ENCODE measurements at regions not wholly inside any gene's neighbourhood (a gene's known extent, or its start where the extent isn't known, plus 50 kb on each side); places are given as distances from the start of the nearest gene placed in this dataset.

DNA sequence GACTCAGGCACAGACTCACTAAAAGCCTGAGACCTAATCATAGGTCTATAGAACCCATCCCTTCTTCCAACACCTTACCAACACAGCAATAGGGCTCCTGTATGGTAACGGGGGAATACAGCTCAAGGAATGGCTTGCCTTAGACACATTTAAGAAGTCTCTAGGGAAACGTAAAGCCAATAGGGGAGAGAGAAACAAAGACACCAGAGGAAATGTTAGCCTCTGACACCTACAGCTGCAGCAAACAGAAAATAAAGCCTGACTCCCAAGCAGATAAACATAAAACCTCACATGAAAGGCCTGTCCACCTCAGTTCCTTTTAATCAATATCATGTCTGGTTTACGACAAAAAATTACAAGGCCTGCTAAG lies 51.1 kb upstream of the NCOA1 start:
- WGBS (ENCODE audit: insufficient coverage, insufficient read length): no CpG with 5 or more reads among the region's 3 CpGs
- H3K36me3 ChIP-seq (ENCODE audit: control insufficient read depth, insufficient read depth, low read length): no peaks in the 10 kb centered on the region
- H3K4me3 ChIP-seq (ENCODE audit: low read length): no peak overlapping the region
- H3K27ac ChIP-seq (ENCODE audit: low read length): no peak overlapping the region
- no peaks in the 10 kb centered on the region for H3K4me1 ChIP-seq (ENCODE audit: control insufficient read depth, insufficient read depth, low read length)
- no peaks in the 10 kb centered on the region for H3K27me3 ChIP-seq (ENCODE audit: control insufficient read depth, insufficient read depth, low read length)
- no peak for DNase-seq (ENCODE audit: low read depth, low spot score)
- H3K9me3 ChIP-seq (ENCODE audit: control insufficient read depth, insufficient read depth, low read length): no peaks in the 10 kb centered on the region

GRCh38 chr2:24439280-24439970 lies 51.6 kb upstream of the NCOA1 start:
- no CpG with 5 or more reads among the region's 4 CpGs for WGBS (ENCODE audit: insufficient coverage, insufficient read length)
- Histone ChIP-seq H3K4me1 (ENCODE audit: control insufficient read depth, insufficient read depth, low read length) (no peaks in the 10 kb centered on the region), H3K9me3 (ENCODE audit: control insufficient read depth, insufficient read depth, low read length) (no peaks in the 10 kb centered on the region), H3K36me3 (ENCODE audit: control insufficient read depth, insufficient read depth, low read length) (no peaks in the 10 kb centered on the region), H3K4me3 (ENCODE audit: low read length) (no peak overlapping the region), H3K27ac (ENCODE audit: low read length) (no peak overlapping the region), H3K27me3 (ENCODE audit: control insufficient read depth, insufficient read depth, low read length) (no peaks in the 10 kb centered on the region)
- DNase-seq (ENCODE audit: low read depth, low spot score): no peak

- no peak for DNase-seq (ENCODE audit: low read depth, low spot score)
Measured at GRCh38 chr2:24438106-24438505, 52.9 kb upstream of the NCOA1 start.

DNA sequence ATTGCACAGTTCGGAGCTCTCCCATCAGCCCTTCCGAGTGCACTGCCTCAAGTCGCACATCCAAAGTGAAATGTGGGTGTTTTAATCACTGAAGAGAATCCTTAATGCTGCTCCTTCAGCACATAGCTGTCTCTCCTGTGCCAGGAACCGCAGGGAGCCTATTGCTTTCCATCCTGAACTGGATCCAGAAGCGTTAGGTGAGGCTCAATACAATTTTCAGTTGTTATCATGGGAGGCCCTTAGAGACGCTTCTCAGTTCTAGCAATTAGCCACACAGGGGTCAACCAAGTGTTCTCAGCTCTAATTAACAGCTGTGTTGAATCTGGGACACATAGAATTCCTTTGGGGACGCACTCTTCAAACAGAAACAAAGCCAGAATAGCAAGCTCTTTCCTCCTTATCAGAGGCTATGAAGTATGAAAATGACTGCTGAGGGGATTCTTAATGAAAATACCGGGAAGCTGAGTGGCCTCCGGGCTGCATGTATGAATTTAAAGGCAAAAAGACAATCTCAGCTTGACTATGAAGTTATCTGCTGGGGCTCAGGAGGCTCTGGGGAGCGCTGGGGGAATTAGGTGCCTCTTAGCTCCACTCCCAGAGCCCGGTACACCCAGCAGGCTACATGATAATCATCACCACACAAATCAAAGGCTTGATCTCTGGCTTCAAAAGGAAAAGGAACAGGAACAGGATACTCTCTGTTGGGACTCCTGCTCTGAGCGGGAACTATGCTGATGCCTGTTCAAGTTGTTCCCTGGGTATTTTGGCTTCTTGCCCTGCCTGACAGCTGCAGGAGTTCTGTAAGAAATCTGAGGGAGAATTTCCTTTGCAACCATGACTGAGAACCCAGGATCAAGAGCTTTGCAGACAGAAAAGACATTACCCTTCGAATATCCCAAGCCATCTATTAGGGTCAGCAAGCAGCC lies 55.4 kb upstream of the NCOA1 start:
- Histone ChIP-seq H3K27ac (ENCODE audit: low read length) (no peak overlapping the region), H3K9me3 (ENCODE audit: control insufficient read depth, insufficient read depth, low read length) (no peaks in the 10 kb centered on the region), H3K27me3 (ENCODE audit: control insufficient read depth, insufficient read depth, low read length) (no peaks in the 10 kb centered on the region), H3K4me1 (ENCODE audit: control insufficient read depth, insufficient read depth, low read length) (no peaks in the 10 kb centered on the region), H3K4me3 (ENCODE audit: low read length) (no peak overlapping the region), H3K36me3 (ENCODE audit: control insufficient read depth, insufficient read depth, low read length) (no peaks in the 10 kb centered on the region)
- no peak for DNase-seq (ENCODE audit: low read depth, low spot score)
- WGBS (ENCODE audit: insufficient coverage, insufficient read length): no CpG with 5 or more reads among the region's 13 CpGs

More at GRCh38 chr2:24438106-24438505, 52.9 kb upstream of the NCOA1 start:
- Histone ChIP-seq H3K9me3 (ENCODE audit: control insufficient read depth, insufficient read depth, low read length) (no peaks in the 10 kb centered on the region), H3K27me3 (ENCODE audit: control insufficient read depth, insufficient read depth, low read length) (no peaks in the 10 kb centered on the region), H3K4me3 (ENCODE audit: low read length) (no peak overlapping the region), H3K4me1 (ENCODE audit: control insufficient read depth, insufficient read depth, low read length) (no peaks in the 10 kb centered on the region), H3K27ac (ENCODE audit: low read length) (no peak overlapping the region), H3K36me3 (ENCODE audit: control insufficient read depth, insufficient read depth, low read length) (no peaks in the 10 kb centered on the region)

- Histone ChIP-seq H3K4me3 (ENCODE audit: low read length) (no peak overlapping the region), H3K4me1 (ENCODE audit: control insufficient read depth, insufficient read depth, low read length) (no peaks in the 10 kb centered on the region), H3K9me3 (ENCODE audit: control insufficient read depth, insufficient read depth, low read length) (no peaks in the 10 kb centered on the region), H3K27me3 (ENCODE audit: control insufficient read depth, insufficient read depth, low read length) (no peaks in the 10 kb centered on the region), H3K36me3 (ENCODE audit: control insufficient read depth, insufficient read depth, low read length) (no peaks in the 10 kb centered on the region), H3K27ac (ENCODE audit: low read length) (no peak overlapping the region)
- WGBS (ENCODE audit: insufficient coverage, insufficient read length): no CpG with 5 or more reads among the region's 1 CpG
- no peak for DNase-seq (ENCODE audit: low read depth, low spot score)
Measured at GRCh38 chr2:24434541-24434940, 56.5 kb upstream of the NCOA1 start.

DNA sequence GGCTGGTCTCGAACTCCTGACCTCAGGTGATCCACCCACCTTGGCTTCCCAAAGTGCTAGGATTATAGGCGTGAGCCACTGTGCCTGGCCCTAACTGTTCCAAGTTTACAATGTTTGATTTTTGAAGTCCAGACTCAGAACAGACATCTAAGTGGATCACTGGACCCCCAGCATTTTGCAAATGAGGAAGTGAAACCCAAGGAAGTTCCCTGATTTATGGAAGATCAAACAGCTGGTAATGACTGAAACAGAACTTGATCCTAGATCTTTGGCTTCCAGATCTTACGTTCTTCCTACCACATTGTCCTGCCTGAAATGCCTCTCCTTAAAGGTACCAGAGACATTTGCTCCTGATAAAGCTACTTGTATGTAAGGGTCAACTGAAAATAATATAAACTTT lies 58.3 kb upstream of the NCOA1 start:
- Histone ChIP-seq H3K9me3 (ENCODE audit: control insufficient read depth, insufficient read depth, low read length) (no peaks in the 10 kb centered on the region), H3K27me3 (ENCODE audit: control insufficient read depth, insufficient read depth, low read length) (no peaks in the 10 kb centered on the region), H3K4me1 (ENCODE audit: control insufficient read depth, insufficient read depth, low read length) (no peaks in the 10 kb centered on the region), H3K36me3 (ENCODE audit: control insufficient read depth, insufficient read depth, low read length) (no peaks in the 10 kb centered on the region), H3K4me3 (ENCODE audit: low read length) (no peak overlapping the region), H3K27ac (ENCODE audit: low read length) (no peak overlapping the region)
- no CpG with 5 or more reads among the region's 3 CpGs for WGBS (ENCODE audit: insufficient coverage, insufficient read length)
- no peak for DNase-seq (ENCODE audit: low read depth, low spot score)

GRCh38 chr2:24432121-24432520 lies 58.9 kb upstream of the NCOA1 start:
- no peaks in the 10 kb centered on the region for H3K9me3 ChIP-seq (ENCODE audit: control insufficient read depth, insufficient read depth, low read length)
- H3K27ac ChIP-seq (ENCODE audit: low read length): no peak overlapping the region
- DNase-seq (ENCODE audit: low read depth, low spot score): no peak
- no CpG with 5 or more reads among the region's 1 CpG for WGBS (ENCODE audit: insufficient coverage, insufficient read length)
- no peaks in the 10 kb centered on the region for H3K36me3 ChIP-seq (ENCODE audit: control insufficient read depth, insufficient read depth, low read length)
- H3K27me3 ChIP-seq (ENCODE audit: control insufficient read depth, insufficient read depth, low read length): no peaks in the 10 kb centered on the region
- no peaks in the 10 kb centered on the region for H3K4me1 ChIP-seq (ENCODE audit: control insufficient read depth, insufficient read depth, low read length)
- H3K4me3 ChIP-seq (ENCODE audit: low read length): no peak overlapping the region

- Histone ChIP-seq H3K4me3 (ENCODE audit: low read length) (no peak overlapping the region), H3K27me3 (ENCODE audit: control insufficient read depth, insufficient read depth, low read length) (no peaks in the 10 kb centered on the region), H3K36me3 (ENCODE audit: control insufficient read depth, insufficient read depth, low read length) (no peaks in the 10 kb centered on the region), H3K27ac (ENCODE audit: low read length) (no peak overlapping the region), H3K9me3 (ENCODE audit: control insufficient read depth, insufficient read depth, low read length) (no peaks in the 10 kb centered on the region), H3K4me1 (ENCODE audit: control insufficient read depth, insufficient read depth, low read length) (no peaks in the 10 kb centered on the region)
- 100% methylated on average over 3 of the region's 14 CpGs for WGBS (ENCODE audit: insufficient coverage, insufficient read length)
- DNase-seq (ENCODE audit: low read depth, low spot score): no peak
Measured at GRCh38 chr2:24429197-24430074, 61.6 kb upstream of the NCOA1 start.

DNA sequence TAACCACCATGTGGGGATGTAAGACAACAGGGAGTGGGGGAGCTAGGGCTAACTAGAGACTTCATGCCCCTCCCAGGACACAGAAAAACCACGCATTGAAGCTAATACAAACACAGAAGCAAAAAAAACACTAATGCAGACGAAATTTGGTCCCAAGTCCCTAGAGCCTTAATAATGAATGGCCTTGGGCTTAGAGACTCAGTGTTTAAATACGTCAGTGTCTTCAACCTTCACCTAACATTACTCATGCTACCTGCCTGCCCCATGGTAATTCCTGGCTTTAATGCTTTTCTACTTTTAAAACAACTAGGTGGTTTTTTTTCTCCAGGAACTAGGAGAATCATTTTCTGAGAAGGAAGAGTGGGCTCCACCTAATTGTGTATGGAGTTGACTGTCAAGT lies 64.1 kb upstream of the ITSN2 start:
- Histone ChIP-seq H3K27ac (ENCODE audit: low read length) (no peak overlapping the region), H3K27me3 (ENCODE audit: control insufficient read depth, insufficient read depth, low read length) (no peaks in the 10 kb centered on the region), H3K36me3 (ENCODE audit: control insufficient read depth, insufficient read depth, low read length) (no peaks in the 10 kb centered on the region), H3K9me3 (ENCODE audit: control insufficient read depth, insufficient read depth, low read length) (no peaks in the 10 kb centered on the region; the same call in 1 of the 2 replicates), H3K4me3 (ENCODE audit: low read length) (no peak overlapping the region), H3K4me1 (ENCODE audit: control insufficient read depth, insufficient read depth, low read length) (no peaks in the 10 kb centered on the region)
- no CpG with 5 or more reads among the region's 3 CpGs for WGBS (ENCODE audit: insufficient coverage, insufficient read length)
- no peak for DNase-seq (ENCODE audit: low read depth, low spot score)

GRCh38 chr2:24423095-24423494 lies 62.8 kb upstream of the ITSN2 start:
- no CpG with 5 or more reads among the region's 3 CpGs for WGBS (ENCODE audit: insufficient coverage, insufficient read length)
- Histone ChIP-seq H3K36me3 (ENCODE audit: control insufficient read depth, insufficient read depth, low read length) (no peaks in the 10 kb centered on the region), H3K27ac (ENCODE audit: low read length) (no peak overlapping the region), H3K9me3 (ENCODE audit: control insufficient read depth, insufficient read depth, low read length) (no peaks in the 10 kb centered on the region; the same call in 1 of the 2 replicates), H3K27me3 (ENCODE audit: control insufficient read depth, insufficient read depth, low read length) (no peaks in the 10 kb centered on the region), H3K4me1 (ENCODE audit: control insufficient read depth, insufficient read depth, low read length) (no peaks in the 10 kb centered on the region), H3K4me3 (ENCODE audit: low read length) (no peak overlapping the region)
- no peak for DNase-seq (ENCODE audit: low read depth, low spot score)
